MM.1S (cell line): ENCODE measurements at regions not wholly inside any gene's neighbourhood (a gene's known extent, or its start where the extent isn't known, plus 50 kb on each side); places are given as distances from the start of the nearest gene placed in this dataset.
A peak's percentile ranks its signal among the peaks of the same experiment; 100 is the strongest.

Experiments used
- DNase-seq: peaks from one replicate; pipeline ENCODE4 v3.0.0-alpha.2; 2015
- H2AFZ ChIP-seq: fragments of 300-600 bp; sonication (generic); 2 replicates; pipeline ENCODE4 v1.6.0; 2016; ENCODE audit warnings: antibody characterized with exemption, low read length
- H3F3A ChIP-seq: fragments of 300-600 bp; sonication (generic); 2 replicates; pipeline ENCODE4 v1.6.1; 2016; ENCODE audit warnings: mild to moderate bottlenecking, antibody characterized with exemption, low read length, moderate library complexity, mixed read lengths; ENCODE audit not compliant: insufficient read depth
- H3K27ac ChIP-seq: fragments of 300-600 bp; sonication (generic); 2 replicates; pipeline ENCODE4 v1.5.1; 2016; ENCODE audit warnings: mild to moderate bottlenecking, low read length
- H3K27me3 ChIP-seq: fragments of 300-600 bp; sonication (generic); replicated peaks from 2 replicates; pipeline ENCODE4 v1.6.0; 2016; ENCODE audit warnings: low read length; ENCODE audit not compliant: insufficient read depth
- H3K36me3 ChIP-seq: fragments of 300-600 bp; sonication (generic); replicated peaks from 2 replicates; pipeline ENCODE4 v1.6.1; 2016; ENCODE audit warnings: mild to moderate bottlenecking, low read length, mixed read lengths; ENCODE audit not compliant: insufficient read depth
- H3K4me1 ChIP-seq: fragments of 300-600 bp; sonication (generic); 2 replicates; pipeline ENCODE4 v1.6.1; 2016; ENCODE audit warnings: low read length, mixed read lengths
- H3K4me2 ChIP-seq: fragments of 300-600 bp; sonication (generic); 2 replicates; pipeline ENCODE4 v1.6.0; 2016; ENCODE audit warnings: low read depth, low read length
- H3K4me3 ChIP-seq: fragments of 300-600 bp; sonication (generic); 2 replicates; pipeline ENCODE4 v1.5.1; 2016; ENCODE audit warnings: low read length, mixed read lengths
- H3K79me2 ChIP-seq: fragments of 300-600 bp; sonication (generic); 2 replicates; pipeline ENCODE4 v1.6.1; 2016; ENCODE audit warnings: mixed run types, low read length, mixed read lengths
- H3K9ac ChIP-seq: fragments of 300-600 bp; sonication (generic); 2 replicates; pipeline ENCODE4 v1.6.1; 2016; ENCODE audit warnings: low read length, mixed read lengths
- H3K9me2 ChIP-seq: fragments of 300-600 bp; sonication (generic); replicated peaks from 2 replicates; pipeline ENCODE4 v1.6.1; 2016; ENCODE audit warnings: mild to moderate bottlenecking, low read length, mixed read lengths; ENCODE audit not compliant: insufficient read depth
- H3K9me3 ChIP-seq: fragments of 300-600 bp; sonication (generic); replicated peaks from 2 replicates; pipeline ENCODE4 v1.6.1; 2016; ENCODE audit warnings: mild to moderate bottlenecking, low read length, mixed read lengths; ENCODE audit not compliant: insufficient read depth
- H4K20me1 ChIP-seq: fragments of 300-600 bp; sonication (generic); 2 replicates; pipeline ENCODE4 v1.6.1; 2016; ENCODE audit warnings: mild to moderate bottlenecking, low read length, moderate library complexity, mixed read lengths; ENCODE audit not compliant: insufficient read depth
- CTCF ChIP-seq: fragments of 300-600 bp; sonication (generic); IDR thresholded peaks from 2 replicates; pipeline ENCODE4 v1.5.1; 2016; ENCODE audit warnings: antibody characterized with exemption, low read length, mixed read lengths
- EZH2 ChIP-seq: fragments of 300-600 bp; sonication (generic); optimal IDR thresholded peaks from 2 replicates; pipeline ENCODE3; 2017; ENCODE audit warnings: low read depth, mild to moderate bottlenecking, antibody characterized with exemption, low read length, mixed read lengths
- EZH2phosphoT487 ChIP-seq: fragments of 300-600 bp; sonication (generic); IDR thresholded peaks from 2 replicates; pipeline ENCODE4 v1.6.1; 2018; ENCODE audit warnings: antibody characterized with exemption, low read length

DNA sequence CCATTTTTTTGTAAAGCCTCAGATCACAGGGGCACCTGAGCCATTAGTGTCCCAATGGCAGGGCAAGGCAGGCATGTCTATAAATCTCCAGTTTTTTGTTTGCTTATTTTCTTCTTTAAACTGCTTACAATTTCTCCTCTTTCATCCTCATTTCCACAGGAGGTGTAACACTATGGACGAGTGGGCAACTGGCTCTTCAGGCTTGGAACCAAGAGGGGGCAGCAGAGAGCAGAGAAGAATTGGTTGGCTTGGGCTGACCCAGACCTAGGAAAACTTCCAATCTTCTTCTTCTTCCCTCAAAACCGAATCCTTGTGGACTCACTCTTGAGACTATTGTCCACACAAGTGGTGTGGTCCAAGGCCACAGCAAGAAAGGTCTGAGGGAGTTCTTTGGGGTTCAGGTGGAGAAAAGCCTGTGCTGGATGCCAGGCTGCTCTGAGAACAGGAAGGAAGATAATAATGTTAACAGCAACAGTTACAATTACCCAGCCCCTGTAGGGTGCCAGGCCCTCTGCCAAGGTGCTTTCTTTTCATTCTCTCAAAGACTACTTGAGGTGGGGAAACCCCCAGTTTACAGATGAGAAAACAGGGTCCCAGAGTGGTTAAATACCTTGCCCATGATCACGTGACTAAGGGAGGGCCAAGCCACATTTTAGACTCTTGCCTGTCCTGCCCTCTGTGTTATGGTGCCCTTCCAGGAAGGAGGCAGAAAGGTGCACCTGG lies 70.7 kb upstream of the E2F8 start:
- H4K20me1 ChIP-seq: no peaks in the 10 kb centered on the region
- no peaks in the 10 kb centered on the region for H3F3A ChIP-seq
- H3K4me2 ChIP-seq: no peak overlapping the region
- peaks cover 6% of the 10 kb centered on the region for H3K4me1 ChIP-seq
- no peak overlapping the region for H3K4me3 ChIP-seq
- no peak overlapping the region for H3K9ac ChIP-seq
- H3K27ac ChIP-seq: no peak overlapping the region
- H3K79me2 ChIP-seq: no peaks in the 10 kb centered on the region
- H3K9me3 ChIP-seq: no peaks in the 10 kb centered on the region
- TF ChIP-seq CTCF: peak; percentile 87
- TF ChIP-seq EZH2: no peak
- no peaks in the 10 kb centered on the region for H3K9me2 ChIP-seq
- H2AFZ ChIP-seq: peak overlapping the region; percentile 68
- peak; percentile 56 for DNase-seq
- no peaks in the 10 kb centered on the region for H3K36me3 ChIP-seq
- H3K27me3 ChIP-seq: no peaks in the 10 kb centered on the region

- Histone ChIP-seq H3K27ac (no peak overlapping the region), H3K9me3 (no peaks in the 10 kb centered on the region), H3K4me3 (no peak overlapping the region), H3K79me2 (no peaks in the 10 kb centered on the region), H3K9me2 (no peaks in the 10 kb centered on the region), H2AFZ (no peak overlapping the region), H3K4me2 (no peak overlapping the region), H3K9ac (no peak overlapping the region), H3K27me3 (no peaks in the 10 kb centered on the region), H3F3A (no peaks in the 10 kb centered on the region), H3K4me1 (peaks cover 6% of the 10 kb centered on the region), H3K36me3 (no peaks in the 10 kb centered on the region), H4K20me1 (no peaks in the 10 kb centered on the region)
- TF ChIP-seq EZH2phosphoT487 (no peak), CTCF (no peak), EZH2 (no peak)
- DNase-seq: no peak
Measured at GRCh38 chr11:19307498-19307897, 66.8 kb upstream of the E2F8 start.

DNA sequence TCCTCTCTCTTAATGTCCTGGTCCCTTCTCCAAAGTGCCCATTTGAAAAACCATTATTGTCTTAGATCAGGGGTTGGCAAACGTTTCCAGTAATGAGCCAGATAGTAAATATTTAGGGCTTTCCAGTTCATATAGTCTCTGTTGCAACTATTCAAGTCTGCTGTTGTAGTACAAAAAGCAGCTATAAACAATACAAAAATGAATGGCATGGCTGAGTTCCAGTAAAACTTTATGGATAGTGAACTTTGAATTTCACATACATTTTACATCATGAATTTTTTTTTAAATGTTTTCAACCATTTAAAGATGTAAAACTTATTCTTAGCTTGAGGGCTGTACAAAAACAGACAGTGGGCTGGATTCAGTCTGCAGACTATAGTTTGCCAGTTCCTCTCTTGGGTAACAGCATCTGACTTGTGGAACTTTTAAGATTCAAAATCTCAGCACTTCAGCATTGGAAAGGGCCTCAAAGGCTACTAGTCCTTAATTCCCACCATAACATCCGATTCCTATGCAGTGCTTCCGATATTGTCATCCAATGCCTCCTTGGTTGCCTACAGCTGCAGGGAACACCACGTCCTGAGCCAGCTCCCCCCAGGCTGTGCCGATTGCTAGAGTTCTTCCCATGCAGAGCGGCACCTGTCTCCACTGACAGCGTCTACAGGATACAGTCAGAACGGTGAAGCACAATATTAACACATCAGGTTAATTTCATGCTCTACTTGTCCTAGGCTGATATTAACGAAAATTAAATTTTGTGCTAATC lies 65.6 kb upstream of the E2F8 start:
- H3K4me2 ChIP-seq: no peak overlapping the region
- TF ChIP-seq EZH2 (no peak), CTCF (no peak), EZH2phosphoT487 (no peak)
- H3K4me1 ChIP-seq: 0 out of 2 replicates have a peak, but pooled peaks cover under 1% of the 10 kb centered on the region
- no peaks in the 10 kb centered on the region for H3K36me3 ChIP-seq
- no peaks in the 10 kb centered on the region for H3F3A ChIP-seq
- H3K79me2 ChIP-seq: no peaks in the 10 kb centered on the region
- no peaks in the 10 kb centered on the region for H3K27me3 ChIP-seq
- no peaks in the 10 kb centered on the region for H3K9me2 ChIP-seq
- H4K20me1 ChIP-seq: no peaks in the 10 kb centered on the region
- no peak overlapping the region for H3K27ac ChIP-seq
- no peak overlapping the region for H3K4me3 ChIP-seq
- no peak overlapping the region for H2AFZ ChIP-seq
- H3K9ac ChIP-seq: no peak overlapping the region
- DNase-seq: no peak
- no peaks in the 10 kb centered on the region for H3K9me3 ChIP-seq
